Astrocyte of the spinal cord (primary cell): ENCODE measurements at regions not wholly inside any gene's neighbourhood (a gene's known extent, or its start where the extent isn't known, plus 50 kb on each side); places are given as distances from the start of the nearest gene placed in this dataset.
"Not testable (repeated sequence)": the region's sequence is repeated elsewhere in the genome, so short reads cannot be mapped to it uniquely, and the experiment has no call there.

Source experiments
- DNase-seq: peaks from one replicate; pipeline ENCODE4 v3.0.0; 2011; ENCODE audit warnings: low read depth, low spot score
- H3K4me3 ChIP-seq: 2 replicates; pipeline ENCODE4 v1.5.1; 2011; ENCODE audit warnings: low read depth, mild to moderate bottlenecking, low read length, moderate library complexity
- CTCF ChIP-seq: IDR thresholded peaks from 2 replicates; pipeline ENCODE4 v1.5.1; 2012; ENCODE audit warnings: low read depth, mild to moderate bottlenecking, low read length, inconsistent platforms
- in situ Hi-C: cut with HindIII; loops from 2 replicates; pipeline ENCODE4 v1.10.0; 2017; ENCODE audit warnings: low sequenced_read_pairs

GRCh38 chr6:163705923-163706322, 291.4 kb downstream of the QKI start:
- TF ChIP-seq CTCF, result no peak
- no peak for DNase-seq

GRCh38 chr6:163702736-163703135, 288.2 kb downstream of the QKI start:
- in situ Hi-C loops, result no loop called here
- H3K4me3 ChIP-seq, result no peak overlapping the region
- DNase-seq, result no peak
- TF ChIP-seq CTCF, result no peak

More at GRCh38 chr6:163705923-163706322, 291.4 kb downstream of the QKI start:
- in situ Hi-C loops, result no loop called here
- no peak overlapping the region for H3K4me3 ChIP-seq

- no peak for DNase-seq
- no peak for TF ChIP-seq CTCF
- in situ Hi-C loops, result no loop called here
- H3K4me3 ChIP-seq, result no peak overlapping the region
These were observed 287.2 kb downstream of the QKI start for GRCh38 chr6:163701762-163702161.

GRCh38 chr6:163698086-163698485, 283.6 kb downstream of the QKI start:
- in situ Hi-C loops, result no loop called here
- DNase-seq, result no peak

DNA sequence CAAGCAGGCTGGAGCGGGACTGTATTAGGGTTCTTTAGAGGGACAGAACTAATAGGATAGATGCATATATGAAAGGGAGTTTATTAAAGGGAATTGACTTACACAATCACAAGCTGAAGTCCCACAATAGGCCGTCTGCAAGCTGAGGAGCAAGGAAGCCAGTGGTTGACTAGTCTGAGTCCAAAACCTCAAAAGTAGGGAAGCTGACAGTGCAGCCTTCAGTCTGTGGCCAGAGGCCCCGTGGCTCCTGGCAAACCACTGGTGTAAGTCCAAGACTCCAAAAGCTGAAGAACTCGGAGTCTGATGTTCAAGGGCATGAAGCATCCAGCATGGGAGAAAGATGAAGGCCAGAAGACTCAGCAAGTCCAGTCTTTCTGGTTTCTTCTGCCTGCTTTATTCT, 281.8 kb downstream of the QKI start:
- H3K4me3 ChIP-seq, DNase-seq, in situ Hi-C loops: not testable (repeated sequence)

More at GRCh38 chr6:163698086-163698485, 283.6 kb downstream of the QKI start:
- no peak overlapping the region for H3K4me3 ChIP-seq
- no peak for TF ChIP-seq CTCF

DNA sequence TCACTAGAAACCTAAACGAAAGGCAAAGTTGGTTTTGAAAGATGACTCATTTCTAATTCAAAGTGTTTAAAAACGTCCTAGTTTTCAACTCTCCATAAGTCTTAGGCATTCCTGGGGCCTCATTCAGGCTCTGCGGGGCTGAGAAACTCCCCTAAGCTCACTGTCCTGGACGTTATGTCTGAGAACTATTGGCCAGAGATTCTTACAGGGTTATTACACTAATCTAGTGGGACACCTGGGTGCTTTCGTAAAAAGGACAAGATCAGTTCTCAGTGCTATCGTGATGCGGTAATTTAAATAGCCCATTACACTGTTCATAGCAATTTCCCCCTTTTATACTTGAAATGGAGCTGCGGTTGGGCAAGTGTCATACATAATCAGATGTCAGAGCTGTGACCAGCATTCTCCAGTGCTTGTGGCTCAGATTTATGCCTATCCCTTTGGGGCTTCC, 280.9 kb downstream of the QKI start:
- H3K4me3 ChIP-seq, result no peak overlapping the region
- DNase-seq, result no peak
- in situ Hi-C loops, result no loop called here
- no peak for TF ChIP-seq CTCF

DNA sequence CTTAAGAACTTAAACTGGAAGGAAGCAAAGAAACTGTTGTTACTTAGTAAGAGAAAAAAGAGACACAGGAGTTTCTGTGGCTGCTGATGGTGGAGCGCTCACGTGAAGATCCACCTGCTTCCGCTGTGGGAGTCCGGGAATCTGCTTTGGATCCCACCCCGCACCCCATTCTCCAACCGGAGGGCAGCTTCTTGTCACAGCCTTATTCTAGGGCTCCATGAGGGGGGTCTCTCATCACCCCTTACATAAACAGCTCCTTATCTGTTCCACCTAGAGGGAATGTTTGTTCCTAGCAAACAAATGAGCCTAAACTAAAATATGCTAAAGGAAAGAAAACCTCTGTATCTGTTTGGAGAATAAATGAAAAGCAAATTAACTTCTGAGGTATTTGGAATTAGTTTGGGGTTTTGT, 280.5 kb downstream of the QKI start:
- no peak overlapping the region for H3K4me3 ChIP-seq
- DNase-seq, result no peak
- TF ChIP-seq CTCF, result no peak
- in situ Hi-C loops, result no loop called here
